Renal cortical epithelial cell (primary cell): ENCODE measurements at regions not wholly inside any gene's neighbourhood (a gene's known extent, or its start where the extent isn't known, plus 50 kb on each side); places are given as distances from the start of the nearest gene placed in this dataset.

ENCODE experiments used
- DNase-seq: peaks from one replicate; pipeline ENCODE4 v3.0.0-alpha.2; 2011; ENCODE audit warnings: low read depth

DNA sequence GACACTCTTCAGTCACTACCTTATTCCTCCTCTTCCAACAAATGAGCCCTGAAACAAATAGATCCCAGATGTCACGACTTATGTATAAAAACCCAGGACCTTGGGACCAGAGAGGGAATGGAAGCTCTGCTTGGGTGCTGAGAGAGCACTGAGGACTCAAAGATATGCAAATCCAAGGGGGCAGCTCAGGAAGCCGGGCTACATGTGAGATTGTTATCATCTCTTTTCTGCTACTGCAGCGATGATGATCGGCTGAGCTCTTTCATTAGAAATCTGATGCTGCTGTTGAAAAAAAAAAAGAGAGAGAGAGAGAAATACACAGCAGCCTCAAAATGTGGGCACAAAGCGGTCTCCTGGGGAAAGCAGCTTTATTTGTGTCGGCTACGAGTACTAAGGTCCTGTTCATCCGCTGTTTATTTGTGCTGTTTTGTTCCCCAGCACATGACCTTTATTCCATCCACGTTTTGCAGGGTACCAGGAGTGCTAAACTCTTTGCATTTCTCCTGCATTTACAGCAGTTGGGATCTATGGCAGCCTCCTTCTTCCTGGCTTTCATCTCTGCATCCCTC, 120.2 kb downstream of the TRIM29 start:
- no peak for DNase-seq

- DNase-seq: peak; percentile 1
These were observed 124.3 kb downstream of the TRIM29 start for GRCh38 chr11:120013325-120014250.

- no peak for DNase-seq
These were observed 125.7 kb downstream of the TRIM29 start for GRCh38 chr11:120012245-120012644.

GRCh38 chr11:120011836-120012235, 126.1 kb downstream of the TRIM29 start:
- DNase-seq: no peak

- DNase-seq: no peak
These were observed 127.1 kb downstream of the TRIM29 start for GRCh38 chr11:120010775-120011174.

GRCh38 chr11:120009938-120010337, 128.0 kb downstream of the TRIM29 start:
- no peak for DNase-seq

DNA sequence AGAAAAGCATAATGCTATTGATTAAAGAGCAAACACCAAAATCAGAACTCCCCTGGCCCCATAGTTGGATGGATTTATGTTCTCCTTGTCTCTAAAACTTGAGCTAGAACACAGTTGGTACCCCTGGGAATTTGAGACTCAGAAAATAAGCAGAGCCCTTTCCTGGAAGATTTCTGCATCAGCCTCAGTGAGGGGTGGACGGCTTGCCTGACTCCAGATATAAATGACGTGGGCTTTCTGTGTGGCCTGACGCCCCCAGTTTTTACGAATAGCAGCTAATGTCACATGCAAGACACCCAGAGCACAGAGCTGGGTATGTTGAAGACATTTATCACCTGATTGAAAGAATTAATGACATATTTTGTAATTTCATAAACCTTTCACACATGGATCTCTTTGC, 130.8 kb downstream of the TRIM29 start:
- DNase-seq: no peak

- no peak for DNase-seq
These were observed 133.2 kb downstream of the TRIM29 start for GRCh38 chr11:120004723-120005122.

DNA sequence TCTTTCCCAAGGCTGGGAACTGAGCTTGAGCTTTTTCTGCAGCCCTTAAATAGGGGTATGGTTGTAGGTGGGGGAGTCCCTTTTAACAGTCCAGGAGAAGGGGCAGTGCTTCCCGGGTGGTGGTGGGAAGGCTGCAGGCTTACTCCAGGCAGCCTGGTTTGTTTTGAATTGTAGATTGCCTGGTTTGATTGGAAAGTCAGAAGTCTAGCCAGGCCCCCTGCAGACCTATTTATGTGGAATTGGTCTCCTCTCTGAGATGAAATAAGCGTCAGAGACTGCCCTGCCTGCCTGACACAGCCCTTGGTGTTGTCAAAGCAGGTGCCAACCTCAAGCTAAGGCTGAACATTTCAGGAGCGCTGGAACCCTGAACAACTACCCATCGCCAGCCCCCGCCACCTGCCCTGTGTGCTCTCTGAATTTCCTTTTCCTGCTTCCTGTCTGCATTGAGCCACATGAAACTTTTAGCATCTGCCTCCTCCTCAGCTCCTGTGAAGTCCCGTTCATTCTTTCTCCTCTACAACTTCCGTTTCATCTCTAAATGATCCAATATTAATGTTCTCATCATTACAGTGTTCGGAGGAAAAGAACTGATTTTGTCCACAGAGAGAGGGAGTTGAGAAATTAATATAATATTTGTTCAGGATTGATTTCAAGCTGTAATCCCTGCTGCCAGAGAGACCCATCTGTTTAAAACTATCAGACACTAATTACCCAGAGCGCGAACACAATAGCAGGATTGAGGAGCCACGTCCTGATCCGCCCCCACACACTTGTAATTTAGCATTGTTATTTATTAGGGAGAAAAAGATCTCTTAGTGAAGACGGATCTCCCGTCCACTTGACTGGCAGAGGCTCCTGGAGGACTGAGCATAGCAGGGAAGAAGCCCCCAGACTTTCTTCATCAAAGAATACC, 136.5 kb downstream of the TRIM29 start:
- DNase-seq: no peak

DNA sequence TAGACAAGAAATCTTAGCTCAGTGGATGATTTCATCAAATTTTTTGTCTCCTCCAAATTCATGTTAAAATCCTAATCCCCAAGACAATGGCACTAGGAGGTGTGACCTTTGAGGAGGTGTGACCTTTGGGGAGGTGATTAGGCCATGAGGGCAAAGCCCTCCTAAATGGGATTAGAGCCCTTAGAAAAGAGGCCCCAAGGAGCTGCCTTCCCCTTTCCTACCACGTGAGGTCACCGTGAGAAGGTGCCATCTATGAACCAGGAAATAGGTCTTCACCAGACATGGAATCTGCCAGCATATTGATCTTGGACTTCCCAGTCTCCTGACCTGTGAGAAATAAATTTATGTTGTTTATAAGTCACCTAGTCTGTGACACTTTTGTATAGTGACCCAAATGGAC, 138.7 kb downstream of the TRIM29 start:
- DNase-seq: no peak

DNA sequence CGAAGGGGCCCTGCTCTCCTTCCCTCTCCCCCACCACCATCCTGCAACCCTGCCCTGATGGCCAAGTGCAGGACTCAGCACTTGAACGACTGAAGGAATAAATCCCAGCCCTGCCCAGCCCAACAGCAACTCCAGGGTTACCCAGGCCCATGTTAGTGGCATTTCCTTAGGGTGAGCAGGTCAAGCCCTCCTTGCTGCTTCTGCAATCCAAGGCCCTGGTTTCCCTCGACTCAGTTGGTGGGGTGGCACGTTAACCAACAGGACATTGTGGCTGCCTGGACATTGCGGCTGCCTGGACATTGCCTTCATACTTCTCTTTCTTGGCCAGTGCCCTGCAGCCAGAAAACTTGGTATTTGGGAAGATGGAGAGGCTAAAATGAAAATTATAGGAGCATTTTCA, 141.4 kb downstream of the TRIM29 start:
- no peak for DNase-seq

GRCh38 chr11:119995730-119996491, 142.0 kb downstream of the TRIM29 start:
- no peak for DNase-seq

GRCh38 chr11:119993722-119994121, 144.2 kb downstream of the TRIM29 start:
- no peak for DNase-seq

DNA sequence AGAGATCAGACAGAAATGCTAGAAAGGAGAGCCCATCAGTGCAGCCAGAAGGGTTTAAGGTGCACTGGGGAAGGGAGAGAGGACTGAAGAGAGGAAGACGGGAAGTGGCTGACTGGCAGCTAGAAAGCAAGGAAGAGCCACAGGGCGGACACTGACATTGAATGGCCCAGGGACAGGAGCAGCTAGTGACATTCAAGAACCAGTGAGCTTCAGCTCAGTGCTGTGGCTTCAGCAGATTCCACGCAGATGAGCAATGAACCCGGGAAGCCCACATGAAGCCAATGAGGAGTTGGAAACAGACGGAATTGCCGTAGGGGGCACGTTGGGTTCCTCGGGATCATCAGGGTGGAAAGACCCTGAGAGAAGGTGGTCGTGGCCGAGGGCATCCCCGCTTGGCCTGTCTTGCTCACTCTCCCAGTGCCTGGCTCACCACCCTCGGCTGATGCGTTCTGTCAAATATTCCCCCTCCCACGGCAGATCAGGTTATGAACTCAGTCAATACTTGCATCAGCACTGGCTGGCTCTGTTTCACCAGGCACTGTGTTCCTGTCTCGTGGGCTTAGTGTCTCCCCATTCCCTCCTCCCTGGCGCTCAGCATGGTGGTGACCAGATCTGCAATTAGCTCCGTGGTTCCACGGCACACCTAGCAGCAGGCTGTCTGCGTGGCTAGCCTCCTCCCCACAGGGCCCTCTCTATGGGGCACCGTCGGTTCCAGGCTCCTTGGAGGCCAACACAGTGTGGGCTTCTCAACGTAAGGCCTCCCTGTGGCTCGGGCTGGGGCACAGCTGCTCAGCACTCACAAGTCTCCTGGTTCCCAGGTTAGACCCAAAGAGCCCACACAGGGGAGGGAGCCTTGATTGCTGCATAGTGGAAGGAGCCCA, 145.5 kb downstream of the TRIM29 start:
- DNase-seq: no peak

GRCh38 chr11:119991669-119992068, 146.2 kb downstream of the TRIM29 start:
- DNase-seq: no peak

- DNase-seq: no peak
These were observed 146.9 kb downstream of the TRIM29 start for GRCh38 chr11:119991022-119991404.

DNA sequence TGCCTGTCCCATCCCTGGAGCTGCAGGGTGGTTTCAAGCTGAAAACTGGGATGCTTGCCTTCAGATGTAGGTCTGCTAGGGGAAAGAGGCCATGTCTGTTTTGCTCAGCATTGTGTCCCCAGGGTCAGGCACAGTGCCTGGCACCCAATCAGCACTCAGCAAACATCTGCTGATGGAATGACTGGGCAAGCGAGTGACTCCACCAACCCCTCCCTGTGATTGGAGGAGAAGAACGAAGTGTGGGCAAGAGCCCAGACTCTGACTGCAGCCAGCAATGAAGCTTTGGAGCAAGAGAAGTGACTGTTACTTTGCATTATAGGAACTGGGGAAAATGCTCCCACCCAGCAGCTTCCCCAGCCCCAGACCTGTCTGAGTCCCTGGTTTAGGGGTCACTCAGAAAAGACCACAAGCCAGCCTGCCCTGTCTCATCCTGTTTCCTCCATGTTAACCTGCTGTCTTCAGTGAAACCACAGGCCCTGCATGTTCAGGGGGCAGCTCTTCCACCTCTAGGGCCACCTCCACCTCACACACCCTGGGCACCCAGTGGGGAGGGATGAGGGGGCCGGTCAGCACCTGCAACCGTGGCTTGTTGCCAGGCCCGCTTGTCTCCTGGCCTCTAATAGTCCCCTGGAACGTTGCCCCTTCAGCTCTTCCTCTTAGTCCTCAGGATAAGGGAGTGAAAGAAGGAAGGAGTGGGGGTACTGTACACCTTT, 147.4 kb downstream of the TRIM29 start:
- no peak for DNase-seq

- DNase-seq: no peak
These were observed 148.6 kb downstream of the TRIM29 start for GRCh38 chr11:119989159-119989821.

GRCh38 chr11:119985551-119985950, 152.4 kb downstream of the TRIM29 start:
- no peak for DNase-seq
